ENCODE measurements at regions not wholly inside any gene's neighbourhood (a gene's known extent, or its start where the extent isn't known, plus 50 kb on each side); places are given as distances from the start of the nearest gene placed in this dataset.
A peak's percentile ranks its signal among the peaks of the same experiment; 100 is the strongest.
"Not testable (repeated sequence)": the region's sequence is repeated elsewhere in the genome, so short reads cannot be mapped to it uniquely, and the experiment has no call there.

- Histone ChIP-seq H3K9me3 (replicated peaks in 1 of 2; ENCODE audit: control insufficient read depth in 2 of 2, insufficient read depth in 1 of 2, low read depth in 1 of 2, low read length in 2 of 2) (no peaks in the 10 kb centered on the region), H3K36me3 (replicated peaks in 1 of 2; ENCODE audit: control insufficient read depth in 2 of 2, insufficient read depth in 2 of 2, low read length in 2 of 2) (no peaks in the 10 kb centered on the region), H3K79me1 (ENCODE audit: low read depth, low read length) (no peaks in the 10 kb centered on the region), H3K18ac (ENCODE audit: low read length) (no peak overlapping the region), H4K8ac (ENCODE audit: low read depth, low read length) (no peak overlapping the region), H2AFZ (ENCODE audit: low read length) (no peak overlapping the region), H3K4me2 (ENCODE audit: insufficient read depth, low read length, poor library complexity, severe bottlenecking) (no peak overlapping the region), H3K27ac (replicated peaks; ENCODE audit: low read length) (no peak overlapping the region), H2AK5ac (ENCODE audit: low read depth, low read length) (no peak overlapping the region), H3K27me3 (ENCODE audit: control insufficient read depth in 3 of 3, insufficient read depth in 3 of 3, low read depth in 1 of 3, low read length in 3 of 3) (no peaks in the 10 kb centered on the region), H2BK5ac (ENCODE audit: low read length) (no peak overlapping the region), H2BK15ac (ENCODE audit: low read length) (no peak overlapping the region), H3K9ac (ENCODE audit: low read depth, low read length, poor library complexity) (no peak overlapping the region), H3K4ac (ENCODE audit: low read length) (no peak overlapping the region), H2BK120ac (ENCODE audit: low read depth, low read length) (no peak overlapping the region), H3K14ac (ENCODE audit: low read length) (no peak overlapping the region), H4K91ac (ENCODE audit: low read depth, low read length, poor library complexity) (no peak overlapping the region), H3K4me3 (ENCODE audit: low read length in 2 of 2) (no peak overlapping the region), H3K23ac (ENCODE audit: low read depth, low read length, poor library complexity) (no peak overlapping the region), H3K4me1 (ENCODE audit: control insufficient read depth in 2 of 2, insufficient read depth in 1 of 2, low read depth in 1 of 2, low read length in 2 of 2) (no peaks in the 10 kb centered on the region), H2BK12ac (ENCODE audit: low read length) (no peak overlapping the region)
- WGBS, 2 donors (ENCODE audit: extremely low coverage in 2 of 2, insufficient read length in 2 of 2, insufficient replicate concordance in 1 of 2), result no CpG with 5 or more reads among the region's 2 CpGs
- no peak for DNase-seq (ENCODE audit: low spot score)
Observed at GRCh38 chr21:17682924-17683323, 70.2 kb upstream of the BTG3 start.

GRCh38 chr21:17679002-17679600 is 66.4 kb upstream of the BTG3 start:
- no peak overlapping the region for H4K8ac ChIP-seq (ENCODE audit: low read depth, low read length)
- no CpG with 5 or more reads among the region's 1 CpG for WGBS, 2 donors (ENCODE audit: extremely low coverage in 2 of 2, insufficient read length in 2 of 2, insufficient replicate concordance in 1 of 2)
- no peak overlapping the region for H2BK5ac ChIP-seq (ENCODE audit: low read length)
- no peaks in the 10 kb centered on the region for H3K9me3 ChIP-seq (replicated peaks in 1 of 2; ENCODE audit: control insufficient read depth in 2 of 2, insufficient read depth in 1 of 2, low read depth in 1 of 2, low read length in 2 of 2)
- H2BK15ac ChIP-seq (ENCODE audit: low read length), result no peak overlapping the region
- H2BK120ac ChIP-seq (ENCODE audit: low read depth, low read length), result no peak overlapping the region
- H3K36me3 ChIP-seq (replicated peaks in 1 of 2; ENCODE audit: control insufficient read depth in 2 of 2, insufficient read depth in 2 of 2, low read length in 2 of 2), result no peaks in the 10 kb centered on the region
- no peaks in the 10 kb centered on the region for H3K27me3 ChIP-seq (ENCODE audit: control insufficient read depth in 3 of 3, insufficient read depth in 3 of 3, low read depth in 1 of 3, low read length in 3 of 3)
- no peak overlapping the region for H2AFZ ChIP-seq (ENCODE audit: low read length)
- H3K4me2 ChIP-seq (ENCODE audit: insufficient read depth, low read length, poor library complexity, severe bottlenecking), result no peak overlapping the region
- no peak overlapping the region for H3K4me3 ChIP-seq (ENCODE audit: low read length in 2 of 2)
- peak; percentile 33 for DNase-seq (ENCODE audit: low spot score)
- no peak overlapping the region for H3K4ac ChIP-seq (ENCODE audit: low read length)
- no peak overlapping the region for H3K9ac ChIP-seq (ENCODE audit: low read depth, low read length, poor library complexity)
- no peak overlapping the region for H3K18ac ChIP-seq (ENCODE audit: low read length)
- no peak overlapping the region for H2AK5ac ChIP-seq (ENCODE audit: low read depth, low read length)
- H4K91ac ChIP-seq (ENCODE audit: low read depth, low read length, poor library complexity), result no peak overlapping the region
- peaks cover 2 to 3% of the 10 kb centered on the region in 2 donors for H3K4me1 ChIP-seq (ENCODE audit: control insufficient read depth in 2 of 2, insufficient read depth in 1 of 2, low read depth in 1 of 2, low read length in 2 of 2)
- H3K23ac ChIP-seq (ENCODE audit: low read depth, low read length, poor library complexity), result no peak overlapping the region
- no peak overlapping the region for H3K14ac ChIP-seq (ENCODE audit: low read length)
- H3K79me1 ChIP-seq (ENCODE audit: low read depth, low read length), result no peaks in the 10 kb centered on the region
- H3K27ac ChIP-seq (replicated peaks; ENCODE audit: low read length), result no peak overlapping the region
- H2BK12ac ChIP-seq (ENCODE audit: low read length), result no peak overlapping the region

GRCh38 chr21:17676930-17677329 is 64.2 kb upstream of the BTG3 start:
- H2BK15ac ChIP-seq (ENCODE audit: low read length); H2AK5ac ChIP-seq (ENCODE audit: low read depth, low read length); H3K4me3 ChIP-seq (ENCODE audit: low read length in 2 of 2); H3K18ac ChIP-seq (ENCODE audit: low read length); H3K9me3 ChIP-seq (replicated peaks in 1 of 2; ENCODE audit: control insufficient read depth in 2 of 2, insufficient read depth in 1 of 2, low read depth in 1 of 2, low read length in 2 of 2); H3K27ac ChIP-seq (replicated peaks; ENCODE audit: low read length); H4K8ac ChIP-seq (ENCODE audit: low read depth, low read length); H2BK5ac ChIP-seq (ENCODE audit: low read length); DNase-seq (ENCODE audit: low spot score); H4K91ac ChIP-seq (ENCODE audit: low read depth, low read length, poor library complexity); H3K36me3 ChIP-seq (replicated peaks in 1 of 2; ENCODE audit: control insufficient read depth in 2 of 2, insufficient read depth in 2 of 2, low read length in 2 of 2); H2BK12ac ChIP-seq (ENCODE audit: low read length); H2AFZ ChIP-seq (ENCODE audit: low read length); H3K27me3 ChIP-seq (ENCODE audit: control insufficient read depth in 3 of 3, insufficient read depth in 3 of 3, low read depth in 1 of 3, low read length in 3 of 3); H3K14ac ChIP-seq (ENCODE audit: low read length); H2BK120ac ChIP-seq (ENCODE audit: low read depth, low read length); H3K4ac ChIP-seq (ENCODE audit: low read length); H3K23ac ChIP-seq (ENCODE audit: low read depth, low read length, poor library complexity); H3K9ac ChIP-seq (ENCODE audit: low read depth, low read length, poor library complexity); H3K4me2 ChIP-seq (ENCODE audit: insufficient read depth, low read length, poor library complexity, severe bottlenecking); H3K79me1 ChIP-seq (ENCODE audit: low read depth, low read length): not testable (repeated sequence)
- peaks cover 5 to 11% of the 10 kb centered on the region in 2 donors for H3K4me1 ChIP-seq (ENCODE audit: control insufficient read depth in 2 of 2, insufficient read depth in 1 of 2, low read depth in 1 of 2, low read length in 2 of 2)
- WGBS, 2 donors (ENCODE audit: extremely low coverage in 2 of 2, insufficient read length in 2 of 2, insufficient replicate concordance in 1 of 2), result no CpG with 5 or more reads among the region's 11 CpGs

DNA sequence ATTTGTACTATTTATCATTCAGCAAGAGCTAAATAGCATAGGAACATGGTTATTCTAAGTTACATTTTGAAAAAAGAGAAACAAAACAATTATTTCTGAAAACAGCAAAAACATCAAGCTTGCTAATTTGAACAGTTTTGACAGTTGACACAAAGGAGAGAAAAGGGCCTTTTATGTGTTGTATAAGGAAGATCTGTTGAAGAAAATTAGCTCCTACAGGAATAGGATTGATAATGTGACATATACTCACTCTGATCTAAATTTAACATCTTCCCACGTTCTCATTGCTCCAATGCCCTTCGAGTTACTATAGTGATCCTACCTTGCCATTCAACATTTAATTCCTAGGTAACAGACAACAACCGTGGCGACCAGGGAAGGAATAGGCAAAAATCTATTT is 61.4 kb upstream of the BTG3 start:
- Histone ChIP-seq H2AFZ (ENCODE audit: low read length) (no peak overlapping the region), H3K4ac (ENCODE audit: low read length) (no peak overlapping the region), H2BK15ac (ENCODE audit: low read length) (no peak overlapping the region), H2BK12ac (ENCODE audit: low read length) (no peak overlapping the region), H4K8ac (ENCODE audit: low read depth, low read length) (no peak overlapping the region), H4K91ac (ENCODE audit: low read depth, low read length, poor library complexity) (no peak overlapping the region), H3K27ac (replicated peaks; ENCODE audit: low read length) (no peak overlapping the region), H3K4me1 (ENCODE audit: control insufficient read depth in 2 of 2, insufficient read depth in 1 of 2, low read depth in 1 of 2, low read length in 2 of 2) (peaks cover 8 to 11% of the 10 kb centered on the region in 2 donors), H3K14ac (ENCODE audit: low read length) (no peak overlapping the region), H3K79me1 (ENCODE audit: low read depth, low read length) (no peaks in the 10 kb centered on the region), H2AK5ac (ENCODE audit: low read depth, low read length) (no peak overlapping the region), H3K23ac (ENCODE audit: low read depth, low read length, poor library complexity) (no peak overlapping the region), H3K18ac (ENCODE audit: low read length) (no peak overlapping the region), H3K9ac (ENCODE audit: low read depth, low read length, poor library complexity) (no peak overlapping the region), H2BK5ac (ENCODE audit: low read length) (no peak overlapping the region), H3K9me3 (replicated peaks in 1 of 2; ENCODE audit: control insufficient read depth in 2 of 2, insufficient read depth in 1 of 2, low read depth in 1 of 2, low read length in 2 of 2) (no peaks in the 10 kb centered on the region), H2BK120ac (ENCODE audit: low read depth, low read length) (no peak overlapping the region), H3K36me3 (replicated peaks in 1 of 2; ENCODE audit: control insufficient read depth in 2 of 2, insufficient read depth in 2 of 2, low read length in 2 of 2) (no peaks in the 10 kb centered on the region), H3K4me2 (ENCODE audit: insufficient read depth, low read length, poor library complexity, severe bottlenecking) (no peak overlapping the region), H3K27me3 (ENCODE audit: control insufficient read depth in 3 of 3, insufficient read depth in 3 of 3, low read depth in 1 of 3, low read length in 3 of 3) (no peaks in the 10 kb centered on the region), H3K4me3 (ENCODE audit: low read length in 2 of 2) (no peak overlapping the region)
- WGBS, 2 donors (ENCODE audit: extremely low coverage in 2 of 2, insufficient read length in 2 of 2, insufficient replicate concordance in 1 of 2), result no CpG with 5 or more reads among the region's 4 CpGs
- no peak for DNase-seq (ENCODE audit: low spot score)

All from neuronal stem cell (in vitro differentiated cells).